ENCODE measurements at regions not wholly inside any gene's neighbourhood (a gene's known extent, or its start where the extent isn't known, plus 50 kb on each side); places are given as distances from the start of the nearest gene placed in this dataset.

- intact Hi-C loops (cut with DNase I): loop anchor here (5.0 kb wide), 1 partner anchor 763 kb away; no protein-coding TSS in a partner anchor
- no peak for DNase-seq (ENCODE audit: low spot score in 2 of 2)
- no peaks in the 10 kb centered on the region for H3K9me3 ChIP-seq
- TF ChIP-seq, protein P1, sequence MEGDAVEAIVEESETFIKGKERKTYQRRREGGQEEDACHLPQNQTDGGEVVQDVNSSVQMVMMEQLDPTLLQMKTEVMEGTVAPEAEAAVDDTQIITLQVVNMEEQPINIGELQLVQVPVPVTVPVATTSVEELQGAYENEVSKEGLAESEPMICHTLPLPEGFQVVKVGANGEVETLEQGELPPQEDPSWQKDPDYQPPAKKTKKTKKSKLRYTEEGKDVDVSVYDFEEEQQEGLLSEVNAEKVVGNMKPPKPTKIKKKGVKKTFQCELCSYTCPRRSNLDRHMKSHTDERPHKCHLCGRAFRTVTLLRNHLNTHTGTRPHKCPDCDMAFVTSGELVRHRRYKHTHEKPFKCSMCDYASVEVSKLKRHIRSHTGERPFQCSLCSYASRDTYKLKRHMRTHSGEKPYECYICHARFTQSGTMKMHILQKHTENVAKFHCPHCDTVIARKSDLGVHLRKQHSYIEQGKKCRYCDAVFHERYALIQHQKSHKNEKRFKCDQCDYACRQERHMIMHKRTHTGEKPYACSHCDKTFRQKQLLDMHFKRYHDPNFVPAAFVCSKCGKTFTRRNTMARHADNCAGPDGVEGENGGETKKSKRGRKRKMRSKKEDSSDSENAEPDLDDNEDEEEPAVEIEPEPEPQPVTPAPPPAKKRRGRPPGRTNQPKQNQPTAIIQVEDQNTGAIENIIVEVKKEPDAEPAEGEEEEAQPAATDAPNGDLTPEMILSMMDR (IDR thresholded peaks at IDR 0.05): no peak
- H3K27ac ChIP-seq: no peak overlapping the region
- H3K4me1 ChIP-seq: peaks cover 0 to 3% of the 10 kb centered on the region in 2 donors
- no peak overlapping the region for H3K4me3 ChIP-seq
- H3K36me3 ChIP-seq: no peaks in the 10 kb centered on the region
- no peaks in the 10 kb centered on the region for H3K27me3 ChIP-seq
Observed at GRCh38 chr2:228655331-228655730, 473.8 kb upstream of the SPHKAP start.

GRCh38 chr2:228654707-228655106 is 473.2 kb upstream of the SPHKAP start:
- Histone ChIP-seq H3K4me3 (no peak overlapping the region), H3K36me3 (no peaks in the 10 kb centered on the region), H3K4me1 (peaks cover 0 to 3% of the 10 kb centered on the region in 2 donors), H3K27ac (no peak overlapping the region), H3K9me3 (no peaks in the 10 kb centered on the region), H3K27me3 (no peaks in the 10 kb centered on the region)
- TF ChIP-seq, protein P1 (IDR thresholded peaks at IDR 0.05): no peak
- intact Hi-C loops (cut with DNase I): loop anchor here (5.0 kb wide), 1 partner anchor 762 kb away; no protein-coding TSS in a partner anchor
- DNase-seq (ENCODE audit: low spot score in 2 of 2): no peak

DNA sequence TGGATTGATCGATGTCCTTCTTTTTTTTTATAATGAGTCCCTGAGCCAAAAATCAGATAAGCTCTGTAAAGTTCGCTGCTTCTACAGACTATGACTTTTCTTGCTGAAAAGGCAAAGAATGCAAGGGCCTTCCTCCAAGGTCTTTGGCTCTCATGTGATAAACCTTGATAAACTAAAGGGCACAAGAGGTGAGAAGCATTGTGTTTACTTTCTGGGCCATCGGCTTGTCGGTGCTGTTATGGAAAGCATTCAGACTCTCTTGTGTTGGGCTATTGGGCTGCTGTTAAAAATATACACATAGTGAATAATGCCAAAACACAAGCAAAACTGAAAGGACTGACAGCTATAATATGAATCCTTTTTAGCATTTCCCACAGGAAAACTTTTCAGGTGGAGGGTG is 472.4 kb upstream of the SPHKAP start:
- TF ChIP-seq, protein P1 (IDR thresholded peaks at IDR 0.05): no peak
- no peaks in the 10 kb centered on the region for H3K27me3 ChIP-seq
- H3K27ac ChIP-seq: no peak overlapping the region
- H3K4me1 ChIP-seq: peaks cover 0 to 3% of the 10 kb centered on the region in 2 donors
- H3K36me3 ChIP-seq: no peaks in the 10 kb centered on the region
- DNase-seq (ENCODE audit: low spot score in 2 of 2): no peak
- H3K4me3 ChIP-seq: no peak overlapping the region
- intact Hi-C loops (cut with DNase I): no loop called here
- H3K9me3 ChIP-seq: no peaks in the 10 kb centered on the region

- DNase-seq (ENCODE audit: low spot score in 2 of 2): no peak
- Histone ChIP-seq H3K27me3 (no peaks in the 10 kb centered on the region), H3K9me3 (no peaks in the 10 kb centered on the region), H3K4me3 (no peak overlapping the region), H3K27ac (no peak overlapping the region), H3K36me3 (no peaks in the 10 kb centered on the region), H3K4me1 (peaks cover 0 to 3% of the 10 kb centered on the region in 2 donors)
- intact Hi-C loops (cut with DNase I): no loop called here
- TF ChIP-seq, protein P1 (IDR thresholded peaks at IDR 0.05): no peak
Observed at GRCh38 chr2:228652366-228652765, 470.9 kb upstream of the SPHKAP start.

- H3K27ac ChIP-seq: no peak overlapping the region
- H3K4me1 ChIP-seq: peaks cover 0 to 3% of the 10 kb centered on the region in 2 donors
- no peak for DNase-seq (ENCODE audit: low spot score in 2 of 2)
- H3K9me3 ChIP-seq: no peaks in the 10 kb centered on the region
- no peaks in the 10 kb centered on the region for H3K36me3 ChIP-seq
- H3K27me3 ChIP-seq: no peaks in the 10 kb centered on the region
- TF ChIP-seq, protein P1 (IDR thresholded peaks at IDR 0.05): no peak
- intact Hi-C loops (cut with DNase I): no loop called here
- H3K4me3 ChIP-seq: no peak overlapping the region
Observed at GRCh38 chr2:228649876-228650275, 468.4 kb upstream of the SPHKAP start.

DNA sequence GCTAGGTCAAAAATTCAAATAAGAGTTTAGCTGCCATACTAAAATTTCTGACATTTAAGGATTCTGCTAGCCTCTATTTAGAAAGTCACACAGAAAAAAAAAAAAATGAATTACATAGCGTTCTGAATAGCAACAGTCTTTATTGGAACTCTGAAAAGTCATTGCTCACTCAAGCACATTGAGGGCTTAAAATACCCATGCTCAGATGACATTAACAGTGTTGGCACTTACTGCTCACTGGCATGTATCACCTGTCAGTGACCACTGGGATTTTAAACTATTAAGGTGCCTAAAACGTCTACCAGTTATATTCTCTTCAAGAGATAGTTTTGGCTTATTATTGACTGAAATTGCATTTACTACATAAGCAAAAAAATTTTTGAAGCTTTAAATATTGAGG is 468.0 kb upstream of the SPHKAP start:
- Histone ChIP-seq H3K9me3 (no peaks in the 10 kb centered on the region), H3K4me1 (peaks cover 0 to 3% of the 10 kb centered on the region in 2 donors), H3K4me3 (no peak overlapping the region), H3K27ac (no peak overlapping the region), H3K27me3 (no peaks in the 10 kb centered on the region), H3K36me3 (no peaks in the 10 kb centered on the region)
- TF ChIP-seq, protein P1 (IDR thresholded peaks at IDR 0.05): no peak
- DNase-seq (ENCODE audit: low spot score in 2 of 2): no peak
- intact Hi-C loops (cut with DNase I): no loop called here

Data from ascending aorta (tissue), 2 donors.